ENCODE measurements at regions not wholly inside any gene's neighbourhood (a gene's known extent, or its start where the extent isn't known, plus 50 kb on each side); places are given as distances from the start of the nearest gene placed in this dataset.

GRCh38 chr21:16134134-16134533 is 404.4 kb downstream of the USP25 start:
- TF ChIP-seq CTCF (IDR thresholded peaks at IDR 0.05) (no peak), EP300 (IDR thresholded peaks at IDR 0.05) (no peak)
